C4-2B (cell line): ENCODE measurements at regions not wholly inside any gene's neighbourhood (a gene's known extent, or its start where the extent isn't known, plus 50 kb on each side); places are given as distances from the start of the nearest gene placed in this dataset.

ENCODE experiments used
- ZFX ChIP-seq: fragments of 450-650 bp; IDR thresholded peaks from 2 replicates; pipeline ENCODE4 v1.6.1; 2017
- TF ChIP-seq, protein P1 (sequence below): fragments of 450-650 bp; conservative IDR thresholded peaks from 2 replicates; pipeline ENCODE4 v1.5.1; 2017; ENCODE audit warnings: mild to moderate bottlenecking

DNA sequence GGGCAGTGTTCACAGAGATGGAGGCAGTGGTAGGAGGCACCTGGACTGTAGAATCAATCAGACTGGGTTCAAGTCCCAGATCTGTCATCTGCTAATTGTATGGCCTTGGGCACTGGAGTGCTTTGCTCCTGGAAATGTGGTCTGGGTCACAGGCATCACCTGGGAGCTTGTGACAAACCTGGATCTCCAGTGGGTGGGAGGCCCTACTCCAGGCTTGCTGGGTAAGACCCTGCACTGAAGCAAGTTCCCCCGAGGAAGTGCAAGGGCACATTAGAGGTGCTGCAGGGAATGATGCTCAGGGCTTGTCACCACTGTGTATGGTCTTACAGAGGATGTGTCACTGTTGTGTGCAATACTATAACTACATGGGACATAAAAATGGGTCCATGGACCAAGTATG is 220.5 kb upstream of the ID2 start:
- TF ChIP-seq, protein P1, sequence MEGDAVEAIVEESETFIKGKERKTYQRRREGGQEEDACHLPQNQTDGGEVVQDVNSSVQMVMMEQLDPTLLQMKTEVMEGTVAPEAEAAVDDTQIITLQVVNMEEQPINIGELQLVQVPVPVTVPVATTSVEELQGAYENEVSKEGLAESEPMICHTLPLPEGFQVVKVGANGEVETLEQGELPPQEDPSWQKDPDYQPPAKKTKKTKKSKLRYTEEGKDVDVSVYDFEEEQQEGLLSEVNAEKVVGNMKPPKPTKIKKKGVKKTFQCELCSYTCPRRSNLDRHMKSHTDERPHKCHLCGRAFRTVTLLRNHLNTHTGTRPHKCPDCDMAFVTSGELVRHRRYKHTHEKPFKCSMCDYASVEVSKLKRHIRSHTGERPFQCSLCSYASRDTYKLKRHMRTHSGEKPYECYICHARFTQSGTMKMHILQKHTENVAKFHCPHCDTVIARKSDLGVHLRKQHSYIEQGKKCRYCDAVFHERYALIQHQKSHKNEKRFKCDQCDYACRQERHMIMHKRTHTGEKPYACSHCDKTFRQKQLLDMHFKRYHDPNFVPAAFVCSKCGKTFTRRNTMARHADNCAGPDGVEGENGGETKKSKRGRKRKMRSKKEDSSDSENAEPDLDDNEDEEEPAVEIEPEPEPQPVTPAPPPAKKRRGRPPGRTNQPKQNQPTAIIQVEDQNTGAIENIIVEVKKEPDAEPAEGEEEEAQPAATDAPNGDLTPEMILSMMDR, result no peak
- TF ChIP-seq ZFX, result no peak
